ENCODE measurements at regions not wholly inside any gene's neighbourhood (a gene's known extent, or its start where the extent isn't known, plus 50 kb on each side); places are given as distances from the start of the nearest gene placed in this dataset.

GRCh38 chr6:15872241-15873103, 209.6 kb upstream of the DTNBP1 start:
- DNase-seq = no peak

DNA sequence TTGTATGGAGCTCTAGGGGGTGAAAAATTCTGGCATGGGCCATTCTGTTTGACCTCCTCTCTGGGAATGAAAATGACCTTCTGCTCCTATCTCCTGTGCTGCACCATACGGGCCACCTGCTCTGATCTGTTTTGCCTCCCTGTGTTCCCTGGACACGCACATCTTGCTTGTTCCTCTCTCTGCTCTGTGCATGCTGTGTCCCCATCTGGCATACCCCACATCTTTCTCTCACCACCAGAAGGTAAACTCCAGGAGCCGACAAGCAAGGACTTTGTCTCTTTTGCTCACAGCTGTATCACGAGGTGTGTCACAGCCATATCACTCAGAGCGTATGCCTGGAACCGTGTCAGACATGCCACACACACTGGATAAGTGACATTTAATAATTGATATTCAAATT, 208.4 kb upstream of the DTNBP1 start:
- peak; percentile 43 for DNase-seq

DNA sequence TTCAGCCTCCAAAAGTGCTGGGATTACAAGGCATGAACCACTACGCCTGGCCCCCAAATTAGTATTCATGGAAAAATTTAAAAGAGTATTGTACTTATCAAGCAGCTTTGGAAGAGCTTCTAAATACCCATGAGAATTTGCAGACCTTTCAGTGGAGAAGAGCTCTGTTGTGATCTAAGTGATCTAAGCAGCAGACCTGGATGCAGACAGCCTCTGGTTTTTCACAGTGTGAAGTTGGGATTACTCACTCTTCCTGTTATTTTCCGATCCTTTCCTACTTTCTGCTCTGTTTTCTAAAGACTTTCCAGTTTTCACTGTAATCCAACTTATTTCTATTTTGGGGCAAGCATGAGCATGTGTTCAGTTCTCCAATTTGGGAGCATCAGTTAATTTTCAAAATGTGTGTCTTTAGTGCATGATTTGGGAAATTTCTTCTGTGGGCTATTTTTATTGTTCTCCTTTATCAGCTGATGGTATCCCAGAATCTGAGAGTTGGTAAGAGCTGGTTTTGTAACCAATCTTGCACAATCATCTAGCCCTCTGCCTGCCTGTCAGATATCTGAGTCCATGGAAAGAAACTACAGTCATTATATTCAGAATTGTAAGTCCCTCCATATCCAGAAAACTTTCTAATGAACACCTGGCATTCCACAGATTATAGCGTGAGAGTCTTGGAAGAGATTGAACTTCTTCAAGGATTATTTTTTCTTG, 207.7 kb upstream of the DTNBP1 start:
- DNase-seq = no peak

GRCh38 chr6:15864708-15865062, 201.9 kb upstream of the DTNBP1 start:
- DNase-seq = no peak

GRCh38 chr6:15864038-15864707, 201.3 kb upstream of the DTNBP1 start:
- no peak for DNase-seq

- no peak for DNase-seq
These were observed 200.0 kb upstream of the DTNBP1 start for GRCh38 chr6:15862810-15863209.

- no peak for DNase-seq
These were observed 198.7 kb upstream of the DTNBP1 start for GRCh38 chr6:15861486-15861885.

DNA sequence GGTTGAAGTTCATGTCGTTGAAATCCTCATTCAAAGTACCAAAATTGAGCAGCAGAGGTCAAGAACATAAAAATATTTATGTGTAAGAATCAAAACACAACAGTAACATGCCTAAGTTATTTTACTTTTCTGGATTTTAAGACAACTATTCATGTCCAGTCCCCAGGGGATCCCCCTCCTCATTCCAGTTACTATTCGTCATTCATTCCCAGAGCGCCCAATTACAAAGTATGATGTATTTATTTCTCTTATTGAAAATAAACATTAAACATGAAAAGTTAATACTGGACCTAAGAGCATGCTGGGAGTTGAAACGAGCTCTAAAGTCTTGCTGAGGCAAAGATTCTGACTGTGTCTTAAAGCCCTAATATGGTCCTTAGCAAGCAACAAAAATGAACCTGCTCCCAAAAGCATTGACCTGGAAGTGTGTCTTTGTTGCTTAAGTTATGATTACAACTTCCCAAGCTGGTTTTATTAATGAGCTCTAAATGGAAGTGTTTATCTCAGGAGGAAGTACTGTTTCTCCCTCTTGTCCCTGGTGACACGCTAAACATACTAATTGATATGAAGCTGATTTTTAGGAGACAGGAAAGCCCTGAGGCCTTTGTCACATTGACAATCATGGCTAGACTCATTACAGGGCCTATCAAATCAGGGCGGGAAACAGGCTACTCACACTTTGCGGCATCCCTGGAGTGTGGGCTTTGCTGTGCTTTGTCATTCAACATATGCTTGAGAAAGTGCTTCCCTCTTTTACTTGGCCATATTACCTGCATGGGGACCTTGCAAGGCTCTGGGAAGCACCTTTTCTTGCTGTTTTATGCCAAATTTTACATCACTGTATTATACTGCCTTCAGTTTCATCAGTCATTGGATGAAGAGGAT, 192.2 kb upstream of the DTNBP1 start:
- DNase-seq = no peak

DNA sequence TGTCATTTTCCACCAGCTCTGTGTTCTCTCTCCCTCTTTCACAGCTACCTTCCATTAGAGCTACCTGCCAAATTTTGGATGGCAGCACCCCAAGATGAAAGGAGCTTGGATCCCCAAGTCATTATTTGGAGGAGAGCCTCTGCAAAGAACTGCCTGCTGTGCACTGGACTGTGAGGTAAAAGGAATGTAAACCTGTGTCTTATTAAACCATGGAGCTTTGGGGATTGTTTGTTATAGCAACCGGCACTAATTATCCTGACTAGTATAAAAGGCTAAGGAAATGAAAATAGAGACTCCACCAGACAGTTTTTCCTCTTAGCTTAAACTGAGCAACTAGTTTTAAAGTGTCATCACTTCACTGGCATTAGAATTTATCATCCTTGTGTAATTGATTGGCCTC, 191.6 kb upstream of the DTNBP1 start:
- no peak for DNase-seq

DNA sequence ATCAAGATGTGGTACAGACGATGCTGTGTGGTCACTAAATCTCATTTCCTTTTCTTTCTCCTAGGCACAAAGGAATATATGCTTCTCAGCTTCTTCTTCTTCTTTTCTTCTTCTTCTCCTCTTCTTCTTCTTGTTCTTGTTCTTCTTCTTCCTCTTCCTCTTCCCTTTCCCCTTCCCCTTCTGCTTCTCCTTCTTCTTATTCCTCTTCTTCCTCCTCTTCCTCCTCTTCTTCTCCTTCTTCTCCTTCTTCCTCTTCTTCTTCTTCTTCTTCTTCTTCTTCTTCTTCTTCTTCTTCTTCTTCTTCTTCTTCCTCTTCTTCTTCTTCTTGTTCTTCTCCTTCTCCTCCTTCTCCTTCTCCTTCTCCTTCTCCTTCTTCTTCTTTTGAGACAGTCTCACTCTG, 190.4 kb upstream of the DTNBP1 start:
- no peak for DNase-seq

DNA sequence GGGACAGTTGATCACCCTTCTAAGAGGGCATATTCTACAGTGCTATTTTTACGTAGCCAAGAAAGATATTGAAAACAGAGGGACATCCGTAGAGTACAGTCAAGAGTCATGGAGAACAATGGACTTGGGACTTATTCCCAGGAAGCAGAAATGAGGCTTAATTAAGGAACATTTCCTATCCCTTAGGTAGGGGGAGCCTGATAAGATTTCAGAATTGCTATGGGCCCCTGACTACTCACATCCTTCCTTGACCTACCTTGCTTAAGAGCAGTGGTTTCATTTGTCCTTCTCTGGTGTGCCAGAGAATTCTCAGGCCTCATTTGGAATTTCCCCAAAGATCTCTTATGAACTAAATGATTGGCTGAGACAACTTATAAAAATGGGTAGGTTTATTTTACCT, 189.5 kb upstream of the DTNBP1 start:
- no peak for DNase-seq

- DNase-seq = no peak
These were observed 186.6 kb upstream of the DTNBP1 start for GRCh38 chr6:15849395-15849794.

DNA sequence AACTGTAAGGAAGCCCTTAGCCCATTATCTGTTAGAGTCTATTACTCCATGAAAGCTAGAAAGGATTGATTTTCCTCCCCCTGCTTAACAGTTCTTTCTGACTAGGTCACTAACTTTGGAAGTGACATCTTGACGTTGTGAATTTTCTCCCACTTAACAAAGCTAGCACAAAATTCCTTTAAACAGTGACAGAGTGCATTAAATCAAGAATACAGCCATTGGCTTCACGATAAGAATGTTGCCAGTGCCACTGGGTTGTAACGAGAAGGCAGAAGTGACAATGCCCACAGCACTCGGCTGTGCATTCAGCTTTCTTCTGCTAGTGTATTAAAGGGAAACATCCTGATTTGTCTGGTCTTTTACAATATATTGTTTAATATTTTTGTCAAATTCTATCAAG, 182.7 kb upstream of the DTNBP1 start:
- DNase-seq = no peak

DNA sequence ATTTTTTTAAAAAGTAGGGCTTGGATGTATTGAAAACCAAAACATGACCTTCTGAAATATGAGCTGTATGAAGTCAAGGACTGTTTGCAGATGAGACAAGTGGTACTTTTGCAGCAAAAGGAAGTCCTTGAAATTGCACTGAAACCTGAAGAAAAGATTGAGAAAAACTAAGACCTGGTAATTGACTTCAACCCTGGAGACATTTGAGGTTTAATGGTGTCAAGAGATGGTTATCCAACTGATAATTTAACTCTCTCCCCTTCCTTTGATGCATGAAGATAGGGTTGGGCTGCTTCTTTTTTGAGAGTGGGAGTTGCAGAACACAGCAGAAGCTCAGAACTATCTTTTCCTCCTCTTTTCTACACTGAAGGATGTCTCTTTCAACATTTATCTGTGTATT, 180.9 kb upstream of the DTNBP1 start:
- DNase-seq = no peak

GRCh38 chr6:15843226-15843625, 180.4 kb upstream of the DTNBP1 start:
- DNase-seq = no peak

DNA sequence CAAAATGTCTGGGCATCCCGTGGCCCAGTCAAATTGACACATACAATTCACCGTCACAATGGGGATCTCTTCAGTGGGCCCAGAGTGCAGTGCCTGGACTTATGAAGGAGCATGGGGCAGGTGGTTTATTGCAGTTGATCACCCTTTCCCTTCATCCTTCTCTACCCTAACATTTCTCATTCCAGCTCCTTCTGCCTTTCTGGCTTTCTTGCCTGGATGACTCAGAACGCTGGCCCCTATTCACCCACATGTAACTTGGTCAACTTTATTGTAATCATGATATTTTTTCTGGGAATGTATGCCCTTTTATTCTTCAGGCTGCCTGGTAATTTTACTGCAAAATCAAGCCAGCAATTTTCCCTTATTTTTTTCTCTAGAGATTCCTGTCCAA, 179.9 kb upstream of the DTNBP1 start:
- no peak for DNase-seq

DNA sequence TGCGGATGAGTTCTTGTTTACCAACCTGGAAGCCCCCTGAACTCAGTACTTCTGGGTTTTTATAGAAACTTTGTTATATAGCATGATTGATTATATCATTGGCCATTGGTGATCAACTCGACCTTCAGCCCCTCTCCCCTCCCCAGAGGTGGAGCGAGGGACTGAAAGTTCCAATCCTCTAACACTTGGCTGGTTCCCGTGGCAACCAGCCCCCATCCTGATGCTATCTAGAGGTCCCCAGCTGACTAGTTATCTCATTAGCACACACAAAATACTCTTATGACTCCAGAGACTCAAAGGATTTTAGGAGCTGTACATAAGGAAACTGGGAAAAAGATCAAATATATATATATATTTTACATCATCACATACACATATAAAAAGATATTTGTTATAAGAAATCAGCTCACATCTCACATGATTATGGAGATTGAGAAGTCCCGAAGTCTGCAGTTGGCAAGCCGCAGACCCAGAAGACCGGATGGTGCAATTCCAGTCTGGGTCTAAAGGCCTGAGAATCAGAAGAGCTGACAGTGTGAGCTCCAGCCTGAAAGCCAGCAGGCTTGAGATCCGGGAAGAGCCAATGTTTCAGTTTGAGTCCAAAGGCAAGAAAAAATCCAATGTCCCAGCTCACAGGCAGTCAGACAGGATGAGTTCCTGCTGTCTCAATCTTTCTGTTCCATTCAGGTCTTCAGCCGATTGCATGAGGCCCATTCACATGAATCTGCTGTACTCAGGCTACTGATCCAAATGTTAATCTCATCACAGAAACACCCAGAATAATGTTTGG, 179.3 kb upstream of the DTNBP1 start:
- DNase-seq = no peak

DNA sequence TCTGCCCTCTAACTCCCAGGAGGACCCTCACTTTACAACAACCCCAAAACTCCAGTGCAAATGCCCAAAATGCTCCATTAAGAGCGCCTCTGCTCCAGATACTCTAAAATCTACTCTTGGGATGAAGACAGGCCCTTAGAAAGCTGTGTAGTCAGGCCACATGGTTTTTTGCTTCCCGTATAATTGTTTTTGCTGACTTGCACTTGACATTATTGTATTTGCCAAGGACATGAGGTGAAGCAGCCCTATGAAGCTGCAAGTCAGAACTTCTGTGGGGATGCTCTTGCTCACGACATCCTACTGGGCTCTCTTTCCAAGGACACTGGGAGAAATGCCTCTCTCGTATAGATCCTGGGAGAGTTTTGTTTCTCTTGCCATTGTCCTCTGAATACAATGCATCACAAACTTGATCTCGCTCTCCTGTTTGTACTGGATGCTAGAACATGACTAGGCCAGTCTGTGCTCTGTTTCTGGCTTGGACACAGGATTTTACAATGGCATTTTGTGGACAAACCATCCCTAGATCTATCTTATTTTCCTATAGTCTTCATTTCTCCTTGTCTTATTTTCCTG, 177.2 kb upstream of the DTNBP1 start:
- DNase-seq = no peak

- no peak for DNase-seq
These were observed 174.4 kb upstream of the DTNBP1 start for GRCh38 chr6:15837205-15837604.

GRCh38 chr6:15832841-15833240, 170.0 kb upstream of the DTNBP1 start:
- DNase-seq = no peak

- no peak for DNase-seq
These were observed 166.3 kb upstream of the DTNBP1 start for GRCh38 chr6:15829156-15829555.

Measured in NCI-H1694 (cell line).